NCI-H226 (cell line): ENCODE measurements at regions not wholly inside any gene's neighbourhood (a gene's known extent, or its start where the extent isn't known, plus 50 kb on each side); places are given as distances from the start of the nearest gene placed in this dataset.

Source experiments
- DNase-seq: peaks from one replicate; pipeline ENCODE4 v3.0.0-alpha.2; 2015

GRCh38 chr16:85550953-85551924, 61.9 kb upstream of the GSE1 start:
- DNase-seq: no peak

GRCh38 chr16:85552980-85553435, 60.1 kb upstream of the GSE1 start:
- DNase-seq: no peak

- DNase-seq: peak; percentile 66
Observed at GRCh38 chr16:85553436-85554113, 59.5 kb upstream of the GSE1 start.

GRCh38 chr16:85554114-85554888, 58.8 kb upstream of the GSE1 start:
- peak; percentile 86 for DNase-seq

DNA sequence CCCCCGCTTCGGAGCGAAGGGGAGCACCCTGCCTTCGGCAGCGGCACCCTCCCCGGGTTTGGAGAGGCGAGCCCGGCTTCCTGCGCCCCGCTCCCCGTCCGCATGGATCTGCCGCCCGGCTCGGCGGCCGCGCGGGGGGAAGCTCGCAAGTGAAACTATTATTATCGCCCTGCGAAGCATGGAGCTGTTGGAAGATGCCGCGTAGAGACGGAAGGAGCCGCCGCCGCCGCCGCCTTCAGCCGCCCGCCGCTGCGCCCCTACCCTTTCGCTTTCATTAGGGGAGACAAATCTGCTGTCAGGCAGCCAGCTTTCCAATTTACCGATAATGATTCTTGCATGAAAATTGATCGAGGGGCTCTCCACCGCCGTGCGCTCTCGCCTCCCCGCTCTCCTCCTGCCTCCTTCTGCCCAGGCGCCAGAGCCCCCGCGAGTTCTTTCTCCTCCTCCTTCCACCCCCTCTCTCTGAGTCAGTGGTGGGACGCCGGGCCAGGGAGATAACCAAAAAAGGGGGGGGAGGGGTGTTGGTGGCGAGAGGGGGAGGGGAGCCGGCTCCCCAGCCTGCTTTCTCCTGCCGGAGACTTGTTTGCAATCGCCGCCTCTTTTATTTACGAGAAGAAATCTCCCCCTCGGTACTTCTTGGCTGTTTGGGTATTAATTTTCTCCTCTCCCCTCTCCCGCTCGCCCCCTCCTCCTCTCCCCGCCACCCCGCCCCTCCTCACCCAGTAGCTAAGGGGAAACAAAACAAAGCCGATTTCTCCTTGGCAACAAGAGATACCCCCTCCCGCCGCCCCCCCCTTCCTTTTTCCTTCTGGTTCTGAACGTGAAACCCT, 58.0 kb upstream of the GSE1 start:
- peak; percentile 64 for DNase-seq

GRCh38 chr16:85555719-85556455, 57.2 kb upstream of the GSE1 start:
- DNase-seq: no peak

- DNase-seq: peak; percentile 22
Observed at GRCh38 chr16:85556456-85557082, 56.6 kb upstream of the GSE1 start.

- peak; percentile 69 for DNase-seq
Observed at GRCh38 chr16:85557083-85557970, 55.8 kb upstream of the GSE1 start.

DNA sequence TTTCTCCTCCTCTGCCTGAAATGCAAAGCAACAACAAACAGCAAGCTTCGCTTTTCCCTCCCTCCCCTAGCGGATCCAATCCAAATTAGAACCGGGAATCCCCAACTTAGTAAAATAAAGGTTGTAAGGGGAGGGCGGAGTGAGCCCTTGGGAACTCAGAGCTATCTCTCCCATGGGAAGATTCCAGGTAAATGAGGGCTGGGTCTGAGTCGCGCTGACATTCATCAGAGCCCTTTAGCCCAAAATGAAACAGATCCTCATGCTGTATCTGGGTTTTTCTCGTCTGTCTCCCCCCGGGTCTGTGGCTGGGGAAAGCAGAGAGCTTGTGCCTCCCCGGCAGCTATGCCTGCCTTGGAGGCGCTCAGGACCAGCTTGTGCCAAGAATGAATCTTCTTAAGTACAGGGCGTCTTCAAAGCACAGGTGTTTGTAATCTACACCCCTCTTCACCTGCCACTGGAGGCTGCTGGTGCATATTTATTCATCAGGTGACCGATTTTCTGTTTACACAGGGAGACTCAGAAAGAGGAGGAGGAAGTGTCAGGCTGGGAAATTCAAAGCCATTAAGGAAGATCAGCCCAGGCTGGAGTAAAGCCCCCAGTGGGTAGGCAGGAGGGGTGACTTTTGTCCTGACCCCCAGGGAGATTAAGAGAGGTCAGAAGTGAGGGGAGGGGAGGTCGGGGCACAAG, 55.0 kb upstream of the GSE1 start:
- DNase-seq: no peak

- no peak for DNase-seq
Observed at GRCh38 chr16:85560932-85561247, 52.2 kb upstream of the GSE1 start.

DNA sequence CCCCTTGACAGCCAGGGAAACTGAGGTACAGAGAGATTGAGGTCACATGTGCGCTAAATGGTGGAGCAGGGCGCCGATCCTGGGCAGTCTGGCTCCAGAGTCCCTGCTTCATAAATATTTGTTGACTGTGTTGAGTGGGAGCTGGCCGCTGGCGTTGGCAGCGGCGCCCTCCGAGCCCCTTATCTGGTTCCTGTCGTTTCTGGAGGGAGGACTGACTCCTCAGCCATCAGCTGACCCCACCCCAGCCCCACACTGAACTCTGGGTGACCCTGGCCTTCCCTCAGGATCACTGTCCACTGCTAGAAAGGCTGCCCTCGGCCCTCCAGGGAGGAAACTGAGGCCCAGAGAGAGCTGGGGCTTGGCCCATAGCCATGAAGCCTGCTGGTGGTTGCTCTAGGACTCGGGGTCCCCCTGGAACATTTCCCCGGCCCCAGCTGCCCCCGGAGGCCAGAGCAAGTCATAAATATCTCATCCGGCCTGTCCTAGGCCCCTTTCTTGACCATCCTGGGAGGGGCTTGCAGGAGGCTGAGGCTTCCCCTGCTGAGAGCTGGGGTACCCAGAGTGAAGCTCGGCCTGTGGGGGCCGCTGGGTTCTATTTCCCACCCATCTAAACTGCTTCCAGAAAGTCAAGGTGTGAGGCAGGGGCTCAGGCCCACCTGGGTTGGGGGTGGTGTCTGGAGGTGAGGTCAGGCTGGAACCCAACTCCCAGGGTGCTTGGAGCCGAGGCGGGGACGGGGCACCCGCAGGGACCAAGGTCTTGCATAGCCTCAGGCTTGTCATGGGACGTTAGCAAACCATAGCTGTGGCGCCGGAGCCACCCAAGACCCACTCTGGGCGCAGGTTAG, 51.7 kb upstream of the GSE1 start:
- DNase-seq: no peak

DNA sequence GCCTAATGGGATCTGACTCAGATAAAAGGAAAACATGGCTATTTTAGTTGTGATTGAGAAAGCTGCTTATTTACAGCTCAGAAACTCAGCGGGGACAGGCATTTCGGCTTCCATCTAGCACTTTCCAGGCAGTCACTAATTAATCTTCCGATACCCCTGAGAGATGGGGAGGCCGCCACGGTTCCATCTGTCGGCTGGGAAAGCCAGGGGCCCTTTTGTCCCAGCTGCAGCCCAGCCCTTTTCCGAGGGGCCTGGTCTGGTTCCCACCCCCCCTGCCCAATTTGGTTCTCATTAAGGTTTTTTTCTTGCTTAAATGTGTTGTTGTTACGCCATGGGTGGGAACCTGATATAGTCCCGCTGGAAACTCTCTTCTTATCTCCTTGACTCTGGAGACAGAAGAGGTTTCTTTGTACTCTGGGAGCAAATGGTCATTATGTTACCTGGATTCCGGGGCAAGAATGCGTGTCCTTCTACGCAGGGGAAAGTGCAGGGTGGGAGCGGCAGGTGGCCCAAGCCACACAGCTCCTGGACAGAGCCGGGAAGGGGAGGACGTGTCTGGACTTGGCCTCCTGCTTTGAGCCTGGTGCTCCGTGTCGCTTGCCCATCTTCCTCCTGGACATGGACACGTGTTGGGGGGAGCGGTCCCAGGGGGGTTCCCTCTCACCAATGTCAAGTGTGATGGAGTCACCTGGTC, 50.9 kb upstream of the GSE1 start:
- no peak for DNase-seq

- no peak for DNase-seq
Observed at GRCh38 chr16:85563034-85563433, 50.1 kb upstream of the GSE1 start.
